ENCODE measurements at regions not wholly inside any gene's neighbourhood (a gene's known extent, or its start where the extent isn't known, plus 50 kb on each side); places are given as distances from the start of the nearest gene placed in this dataset.

DNA sequence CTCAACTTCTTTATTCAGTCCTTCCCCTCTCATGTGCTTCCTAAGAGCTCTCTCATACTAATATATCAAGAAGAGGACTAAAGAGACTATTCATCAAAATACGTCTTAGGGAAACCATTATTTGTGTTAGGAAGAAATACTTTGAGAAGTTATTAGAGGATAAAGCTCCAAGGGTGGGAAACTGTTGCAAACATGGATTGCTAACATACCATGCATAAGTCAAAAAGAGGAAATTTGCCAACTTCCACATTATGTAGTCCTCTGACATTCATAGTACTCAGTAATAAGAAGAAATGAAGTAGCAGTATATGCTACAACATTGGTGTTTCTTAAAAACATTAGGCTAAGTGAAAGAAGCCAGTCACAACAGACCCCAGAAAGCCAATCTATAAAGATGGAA, 128.8 kb upstream of the CLEC14A start:
- no peak overlapping the region for H3K27ac ChIP-seq (ENCODE audit: low read length)
- H3K36me3 ChIP-seq (ENCODE audit: control insufficient read depth, insufficient read depth, low read length), result no peaks in the 10 kb centered on the region
- H3K4me3 ChIP-seq (ENCODE audit: low read depth in 2 of 2, low read length in 2 of 2), result no peak overlapping the region
- no peak for DNase-seq (ENCODE audit: low read depth, low spot score)
- no peak for TF ChIP-seq POLR2AphosphoS5 (IDR thresholded peaks at IDR 0.05; ENCODE audit: low read depth, low read length)
- no peak for TF ChIP-seq SIN3A (IDR thresholded peaks at IDR 0.05; ENCODE audit: borderline replicate concordance, insufficient read depth, low read depth, low read length)
- TF ChIP-seq TCF7L2 (IDR thresholded peaks at IDR 0.05; ENCODE audit: low read depth, low read length), result no peak
- TF ChIP-seq, protein P1, sequence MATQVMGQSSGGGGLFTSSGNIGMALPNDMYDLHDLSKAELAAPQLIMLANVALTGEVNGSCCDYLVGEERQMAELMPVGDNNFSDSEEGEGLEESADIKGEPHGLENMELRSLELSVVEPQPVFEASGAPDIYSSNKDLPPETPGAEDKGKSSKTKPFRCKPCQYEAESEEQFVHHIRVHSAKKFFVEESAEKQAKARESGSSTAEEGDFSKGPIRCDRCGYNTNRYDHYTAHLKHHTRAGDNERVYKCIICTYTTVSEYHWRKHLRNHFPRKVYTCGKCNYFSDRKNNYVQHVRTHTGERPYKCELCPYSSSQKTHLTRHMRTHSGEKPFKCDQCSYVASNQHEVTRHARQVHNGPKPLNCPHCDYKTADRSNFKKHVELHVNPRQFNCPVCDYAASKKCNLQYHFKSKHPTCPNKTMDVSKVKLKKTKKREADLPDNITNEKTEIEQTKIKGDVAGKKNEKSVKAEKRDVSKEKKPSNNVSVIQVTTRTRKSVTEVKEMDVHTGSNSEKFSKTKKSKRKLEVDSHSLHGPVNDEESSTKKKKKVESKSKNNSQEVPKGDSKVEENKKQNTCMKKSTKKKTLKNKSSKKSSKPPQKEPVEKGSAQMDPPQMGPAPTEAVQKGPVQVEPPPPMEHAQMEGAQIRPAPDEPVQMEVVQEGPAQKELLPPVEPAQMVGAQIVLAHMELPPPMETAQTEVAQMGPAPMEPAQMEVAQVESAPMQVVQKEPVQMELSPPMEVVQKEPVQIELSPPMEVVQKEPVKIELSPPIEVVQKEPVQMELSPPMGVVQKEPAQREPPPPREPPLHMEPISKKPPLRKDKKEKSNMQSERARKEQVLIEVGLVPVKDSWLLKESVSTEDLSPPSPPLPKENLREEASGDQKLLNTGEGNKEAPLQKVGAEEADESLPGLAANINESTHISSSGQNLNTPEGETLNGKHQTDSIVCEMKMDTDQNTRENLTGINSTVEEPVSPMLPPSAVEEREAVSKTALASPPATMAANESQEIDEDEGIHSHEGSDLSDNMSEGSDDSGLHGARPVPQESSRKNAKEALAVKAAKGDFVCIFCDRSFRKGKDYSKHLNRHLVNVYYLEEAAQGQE (IDR thresholded peaks at IDR 0.05; ENCODE audit: insufficient read depth in 1 of 2, low read depth in 2 of 2, low read length in 1 of 2), result no peak
- TF ChIP-seq, protein P2, sequence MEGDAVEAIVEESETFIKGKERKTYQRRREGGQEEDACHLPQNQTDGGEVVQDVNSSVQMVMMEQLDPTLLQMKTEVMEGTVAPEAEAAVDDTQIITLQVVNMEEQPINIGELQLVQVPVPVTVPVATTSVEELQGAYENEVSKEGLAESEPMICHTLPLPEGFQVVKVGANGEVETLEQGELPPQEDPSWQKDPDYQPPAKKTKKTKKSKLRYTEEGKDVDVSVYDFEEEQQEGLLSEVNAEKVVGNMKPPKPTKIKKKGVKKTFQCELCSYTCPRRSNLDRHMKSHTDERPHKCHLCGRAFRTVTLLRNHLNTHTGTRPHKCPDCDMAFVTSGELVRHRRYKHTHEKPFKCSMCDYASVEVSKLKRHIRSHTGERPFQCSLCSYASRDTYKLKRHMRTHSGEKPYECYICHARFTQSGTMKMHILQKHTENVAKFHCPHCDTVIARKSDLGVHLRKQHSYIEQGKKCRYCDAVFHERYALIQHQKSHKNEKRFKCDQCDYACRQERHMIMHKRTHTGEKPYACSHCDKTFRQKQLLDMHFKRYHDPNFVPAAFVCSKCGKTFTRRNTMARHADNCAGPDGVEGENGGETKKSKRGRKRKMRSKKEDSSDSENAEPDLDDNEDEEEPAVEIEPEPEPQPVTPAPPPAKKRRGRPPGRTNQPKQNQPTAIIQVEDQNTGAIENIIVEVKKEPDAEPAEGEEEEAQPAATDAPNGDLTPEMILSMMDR (IDR thresholded peaks at IDR 0.05), result no peak
- intact Hi-C loops (cut with micrococcal nuclease; ENCODE audit: unreplicated experiment) (no loop called here), in situ Hi-C loops (cut with HindIII; ENCODE audit: low pct_unique_long_range_greater_than_20kb, low sequenced_read_pairs) (no loop called here)
- no TSS peak for BruUV-seq (replicated peaks)
- no peak for ATAC-seq
- CTCF ChIA-PET, result no interaction called here
- no peaks in the 10 kb centered on the region for H3K4me1 ChIP-seq (ENCODE audit: control insufficient read depth, insufficient read depth, low read length)
- H3K27me3 ChIP-seq (ENCODE audit: control insufficient read depth, insufficient read depth, low read length), result no peaks in the 10 kb centered on the region
- POLR2A ChIA-PET, result no interaction called here
- H3K9me3 ChIP-seq (ENCODE audit: control insufficient read depth, insufficient read depth, low read depth, low read length), result no peaks in the 10 kb centered on the region

DNA sequence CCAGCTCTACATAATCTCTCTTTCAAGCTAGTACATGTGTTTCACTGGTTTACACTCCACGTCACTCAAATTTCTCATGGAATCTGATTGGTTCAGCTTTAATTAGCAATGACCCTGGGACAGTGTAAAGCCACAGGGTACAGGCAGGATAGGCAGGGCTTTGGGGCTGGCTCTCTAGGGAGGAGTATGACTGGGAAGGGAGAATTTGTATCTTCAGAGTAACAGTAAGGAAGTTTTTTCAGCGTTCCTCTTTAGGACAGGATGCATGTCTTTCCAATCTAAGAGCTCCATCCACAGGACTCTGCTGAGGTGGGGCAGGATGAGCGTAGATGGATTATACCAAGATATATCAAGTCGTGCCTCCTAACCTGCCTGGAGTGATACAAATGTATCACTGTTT, 112.0 kb upstream of the CLEC14A start:
- CTCF ChIA-PET, result no interaction called here

More for the DNA sequence above, 112.0 kb upstream of the CLEC14A start:
- Histone ChIP-seq H3K27ac (ENCODE audit: low read length) (no peak overlapping the region), H3K36me3 (ENCODE audit: control insufficient read depth, insufficient read depth, low read length) (no peaks in the 10 kb centered on the region), H3K4me3 (ENCODE audit: low read depth in 2 of 2, low read length in 2 of 2) (no peak overlapping the region), H3K27me3 (ENCODE audit: control insufficient read depth, insufficient read depth, low read length) (no peaks in the 10 kb centered on the region), H3K4me1 (ENCODE audit: control insufficient read depth, insufficient read depth, low read length) (no peaks in the 10 kb centered on the region), H3K9me3 (ENCODE audit: control insufficient read depth, insufficient read depth, low read depth, low read length) (no peaks in the 10 kb centered on the region)
- TF ChIP-seq POLR2AphosphoS5 (IDR thresholded peaks at IDR 0.05; ENCODE audit: low read depth, low read length) (no peak), SIN3A (IDR thresholded peaks at IDR 0.05; ENCODE audit: borderline replicate concordance, insufficient read depth, low read depth, low read length) (no peak), TCF7L2 (IDR thresholded peaks at IDR 0.05; ENCODE audit: low read depth, low read length) (no peak)
- TF ChIP-seq, protein P1 (IDR thresholded peaks at IDR 0.05; ENCODE audit: insufficient read depth in 1 of 2, low read depth in 2 of 2, low read length in 1 of 2), result no peak
- TF ChIP-seq, protein P2 (IDR thresholded peaks at IDR 0.05), result no peak
- POLR2A ChIA-PET, result no interaction called here
- intact Hi-C loops (cut with micrococcal nuclease; ENCODE audit: unreplicated experiment), result no loop called here
- ATAC-seq (no peak), DNase-seq (ENCODE audit: low read depth, low spot score) (no peak)
- in situ Hi-C loops (cut with HindIII; ENCODE audit: low pct_unique_long_range_greater_than_20kb, low sequenced_read_pairs), result no loop called here
- no TSS peak for BruUV-seq (replicated peaks)

All from Panc1 (cell line).